GM18951 (cell line): ENCODE measurements at regions not wholly inside any gene's neighbourhood (a gene's known extent, or its start where the extent isn't known, plus 50 kb on each side); places are given as distances from the start of the nearest gene placed in this dataset.
"Not testable (repeated sequence)": the region's sequence is repeated elsewhere in the genome, so short reads cannot be mapped to it uniquely, and the experiment has no call there.

ENCODE experiments used
- POLR2A ChIP-seq: IDR thresholded peaks from 4 replicates; pipeline ENCODE4 v1.6.1; 2011; ENCODE audit warnings: mild to moderate bottlenecking; ENCODE audit not compliant: insufficient read length, insufficient read depth; ENCODE audit errors: extremely low read depth
- in situ Hi-C: fragments of 300-500 bp; cut with MboI; formaldehyde crosslinking; loops from one replicate; pipeline ENCODE4 v1.12.0; 2022; ENCODE audit warnings: low sequenced_read_pairs, mixed read lengths, inconsistent platforms; ENCODE audit not compliant: unreplicated experiment

DNA sequence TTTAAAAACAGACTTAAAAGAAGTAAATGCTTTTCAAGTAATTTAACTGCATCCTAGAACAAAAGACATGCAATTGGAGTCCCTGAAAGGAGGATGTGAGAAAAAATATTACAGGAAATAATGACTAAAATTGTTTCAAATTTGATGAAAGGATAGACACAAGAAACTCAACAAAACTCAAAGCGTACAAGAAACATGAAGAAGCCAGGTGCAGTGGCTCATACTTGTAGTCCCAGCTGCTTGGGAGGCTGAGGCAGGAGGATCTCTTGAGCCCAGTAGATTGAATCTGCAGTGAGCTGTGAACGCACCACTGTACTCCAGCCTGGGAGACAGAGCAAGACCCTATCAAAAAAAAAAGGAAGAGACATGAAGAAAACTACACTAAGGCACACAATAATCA lies 118.1 kb upstream of the SLC39A10 start:
- no peak for TF ChIP-seq POLR2A
- in situ Hi-C loops, result no loop called here

DNA sequence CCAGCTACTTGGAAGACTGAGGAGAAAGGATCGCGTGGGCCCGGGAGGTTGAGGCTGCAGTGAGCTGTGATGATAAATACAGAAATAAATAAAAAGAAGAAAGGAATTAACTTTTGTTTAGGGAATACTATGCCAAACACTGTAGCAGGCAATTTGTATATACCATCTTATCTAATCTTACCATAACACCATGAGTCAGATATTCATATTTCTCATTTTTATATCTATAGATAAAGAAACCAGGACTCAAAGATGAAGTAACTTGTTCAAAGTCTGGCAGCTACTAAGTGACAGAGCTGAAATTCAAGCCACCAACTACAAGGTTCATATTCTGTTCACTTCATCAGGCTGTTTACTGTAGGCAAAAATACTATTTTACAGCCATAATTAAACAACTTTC lies 119.2 kb upstream of the SLC39A10 start:
- in situ Hi-C loops, result no loop called here
- no peak for TF ChIP-seq POLR2A

DNA sequence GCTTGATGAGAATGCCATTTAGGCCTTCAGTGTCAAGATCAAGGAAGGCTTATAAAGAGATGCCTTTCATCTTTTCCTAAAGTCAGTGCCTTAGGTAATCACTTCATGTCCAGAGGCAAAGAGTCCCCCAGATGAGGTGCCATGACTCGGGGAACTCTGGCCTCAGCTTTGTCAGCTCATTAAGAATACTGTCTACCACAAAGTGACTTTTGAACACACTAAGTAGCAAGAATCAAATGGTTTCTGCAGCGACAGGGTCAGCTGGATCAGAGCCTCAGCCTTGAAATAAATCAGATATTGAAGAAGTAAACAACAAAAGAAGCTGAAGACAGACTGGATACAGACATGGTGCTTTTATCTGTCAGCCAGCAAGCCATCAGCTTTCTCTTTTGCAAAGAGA lies 120.1 kb upstream of the SLC39A10 start:
- in situ Hi-C loops, result no loop called here
- no peak for TF ChIP-seq POLR2A

DNA sequence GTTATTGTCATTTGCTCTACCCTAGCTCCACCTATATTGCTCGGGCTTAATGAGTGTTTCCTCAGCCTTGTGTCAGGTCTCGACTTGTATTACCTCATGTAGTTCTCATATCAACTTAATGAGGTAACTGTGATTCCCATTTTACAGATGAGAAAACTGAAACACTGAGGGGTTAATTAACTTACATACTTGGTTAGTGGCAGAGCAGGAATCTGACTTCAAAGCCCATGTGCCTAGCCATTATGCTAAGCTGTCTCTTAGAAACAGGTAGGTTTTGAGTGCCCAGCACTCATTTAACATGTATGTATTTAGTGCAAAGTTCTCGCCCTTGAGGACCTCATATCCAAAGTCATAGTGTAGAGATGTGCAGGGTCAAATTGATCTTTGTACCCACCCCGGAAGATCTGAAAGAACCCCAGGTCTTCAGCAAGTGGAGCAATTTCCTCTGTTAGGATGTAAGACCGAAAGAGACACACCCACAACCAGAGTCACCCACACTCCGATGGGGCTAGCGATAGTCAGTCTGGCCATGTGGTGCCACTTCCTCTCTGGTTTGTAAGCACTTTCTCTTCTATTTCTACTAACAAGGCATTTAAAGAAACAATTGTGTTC lies 121.0 kb upstream of the SLC39A10 start:
- in situ Hi-C loops, result no loop called here
- no peak for TF ChIP-seq POLR2A

DNA sequence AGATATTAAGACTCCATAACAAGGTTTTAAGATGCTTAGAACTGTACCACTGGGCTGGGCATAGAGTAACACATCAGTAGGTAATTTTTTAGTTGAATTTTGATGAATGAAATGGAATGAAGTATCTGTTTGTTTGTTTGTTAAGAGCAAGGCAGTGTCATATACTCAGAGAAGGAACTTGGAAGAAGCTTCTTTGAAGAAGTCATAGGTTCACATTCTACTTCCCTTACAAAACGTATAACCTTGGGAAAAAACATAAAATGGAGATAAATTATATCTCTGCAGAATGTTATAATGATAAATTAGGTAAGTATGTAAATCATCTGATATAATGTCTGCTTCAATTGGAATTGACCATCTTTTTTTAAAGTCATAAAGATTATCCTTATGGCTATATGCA lies 122.1 kb upstream of the SLC39A10 start:
- TF ChIP-seq POLR2A, result no peak
- in situ Hi-C loops, result no loop called here

DNA sequence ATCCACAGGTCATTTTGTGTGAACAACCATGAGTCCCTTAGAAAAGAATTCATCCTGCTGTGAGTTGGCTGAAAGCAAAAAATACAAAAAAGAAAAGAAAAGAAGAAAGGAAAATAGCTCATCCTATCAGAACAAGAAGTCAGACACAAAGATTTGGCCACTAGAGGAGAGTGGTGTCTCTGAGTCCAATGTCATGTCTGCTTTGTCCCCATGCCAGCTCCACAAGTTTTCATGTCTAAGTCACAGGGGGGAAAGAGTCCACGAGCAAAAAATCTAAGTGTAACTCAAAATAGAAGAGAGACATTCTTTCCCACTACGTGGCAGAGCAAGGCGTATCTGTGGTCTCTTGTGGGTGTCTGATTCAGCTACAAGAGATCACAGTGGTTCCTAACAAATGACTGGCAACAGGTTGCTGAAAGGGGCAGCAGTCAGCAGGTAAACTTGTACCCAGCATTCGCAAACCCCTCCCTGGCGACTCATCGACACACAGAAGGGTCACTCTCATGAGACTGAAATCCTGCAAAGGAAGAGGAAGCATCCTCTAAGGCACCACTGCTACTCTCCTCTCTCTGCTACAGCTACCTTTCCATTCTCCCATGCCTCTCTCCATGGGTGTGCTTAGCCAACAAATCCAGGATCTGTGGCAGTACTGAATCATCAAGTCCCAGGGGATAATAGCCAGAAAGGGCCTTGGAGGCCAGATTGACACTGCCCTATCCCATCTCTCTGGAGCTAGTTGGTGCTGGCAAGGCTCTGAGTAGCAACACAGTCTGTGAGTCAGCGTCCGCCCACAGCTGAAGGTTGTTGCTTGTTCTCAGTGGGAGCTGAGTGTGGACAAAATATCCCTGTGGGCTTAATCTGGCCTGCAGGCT lies 123.0 kb upstream of the SLC39A10 start:
- in situ Hi-C loops, result no loop called here
- no peak for TF ChIP-seq POLR2A

DNA sequence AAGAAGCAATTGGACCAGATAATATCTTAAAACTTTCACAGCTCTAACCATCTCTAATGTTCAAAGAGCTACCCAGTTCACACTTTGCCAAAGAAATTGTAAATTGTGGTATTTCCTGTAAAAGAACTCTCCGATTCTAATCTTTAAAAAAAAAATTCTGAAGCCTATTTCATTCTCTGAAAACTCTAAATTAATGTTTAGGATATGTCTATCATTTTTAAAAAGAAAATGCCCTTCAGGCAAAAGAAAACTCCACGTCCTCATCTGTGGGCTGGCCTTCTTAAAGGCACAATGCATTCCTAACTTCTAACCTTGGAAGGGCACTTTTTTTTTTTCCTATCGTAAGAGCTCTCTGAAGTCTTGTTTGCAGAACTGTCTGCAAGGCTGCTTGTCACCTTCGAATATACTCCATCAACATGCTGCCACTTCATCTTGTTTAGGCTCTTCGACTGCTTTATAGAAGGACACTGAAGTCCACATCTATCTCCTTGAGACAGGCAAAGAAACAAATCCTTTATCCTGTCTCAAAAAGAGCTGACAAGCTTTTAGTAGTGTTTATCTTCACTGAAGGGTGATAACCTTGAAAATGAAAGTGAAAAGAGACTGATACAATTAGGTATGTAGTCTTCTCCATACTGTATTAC lies 124.3 kb upstream of the SLC39A10 start:
- in situ Hi-C loops, result no loop called here
- no peak for TF ChIP-seq POLR2A

DNA sequence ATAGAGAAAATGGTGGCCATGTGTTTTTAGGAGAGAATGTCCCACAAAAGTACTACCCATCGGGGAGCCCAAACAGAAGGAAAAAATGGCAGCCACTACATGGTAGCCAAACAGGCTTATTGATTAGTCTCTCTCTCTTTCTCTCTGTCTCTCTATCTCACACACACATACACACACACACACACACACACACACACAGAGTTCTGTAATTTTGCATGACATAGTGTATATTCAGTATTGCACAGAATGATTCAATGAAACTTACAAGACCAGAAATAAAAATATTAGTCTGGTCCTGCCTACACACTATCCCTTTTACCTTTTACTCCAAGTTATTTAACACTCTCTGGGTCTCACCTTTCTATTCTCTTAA lies 124.8 kb upstream of the SLC39A10 start:
- no peak for TF ChIP-seq POLR2A
- in situ Hi-C loops, result no loop called here

DNA sequence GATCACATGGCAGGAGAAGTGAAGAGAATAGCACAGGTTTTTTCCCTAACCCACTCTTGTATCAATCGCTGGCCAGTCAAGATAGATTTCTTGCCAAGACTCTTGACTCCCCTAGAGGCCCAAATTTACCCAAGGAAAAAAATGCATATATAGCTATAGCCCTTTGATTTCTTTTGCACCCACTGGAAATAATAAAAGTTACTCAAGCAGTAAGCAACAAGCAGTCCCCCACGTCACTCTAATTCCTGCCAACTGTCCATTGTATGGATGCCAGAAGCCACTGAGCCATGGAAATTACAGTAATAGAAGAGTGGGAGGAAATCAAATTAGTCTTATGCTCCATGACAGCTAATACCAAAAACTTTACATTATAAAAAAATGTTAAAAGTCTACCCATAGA lies 125.3 kb upstream of the SLC39A10 start:
- in situ Hi-C loops, result no loop called here
- TF ChIP-seq POLR2A, result no peak

DNA sequence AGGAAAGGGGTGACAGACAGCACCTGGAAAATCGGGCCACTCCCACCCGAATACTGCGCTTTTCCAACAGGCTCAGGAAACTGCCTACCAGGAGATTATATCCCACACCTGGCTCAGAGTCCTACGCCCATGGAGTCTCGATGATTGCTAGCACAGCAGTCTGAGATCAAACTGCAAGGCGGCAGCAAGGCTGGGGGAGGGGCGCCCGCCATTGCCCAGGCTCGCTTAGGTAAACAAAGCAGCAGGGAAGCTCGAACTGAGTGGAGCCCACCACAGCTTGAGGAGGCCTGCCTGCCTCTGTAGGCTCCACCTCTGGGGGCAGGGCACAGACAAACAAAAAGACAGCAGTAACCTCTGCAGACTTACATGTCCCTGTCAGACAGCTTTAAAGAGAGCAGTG lies 133.8 kb upstream of the SLC39A10 start:
- in situ Hi-C loops, result not testable (repeated sequence)

DNA sequence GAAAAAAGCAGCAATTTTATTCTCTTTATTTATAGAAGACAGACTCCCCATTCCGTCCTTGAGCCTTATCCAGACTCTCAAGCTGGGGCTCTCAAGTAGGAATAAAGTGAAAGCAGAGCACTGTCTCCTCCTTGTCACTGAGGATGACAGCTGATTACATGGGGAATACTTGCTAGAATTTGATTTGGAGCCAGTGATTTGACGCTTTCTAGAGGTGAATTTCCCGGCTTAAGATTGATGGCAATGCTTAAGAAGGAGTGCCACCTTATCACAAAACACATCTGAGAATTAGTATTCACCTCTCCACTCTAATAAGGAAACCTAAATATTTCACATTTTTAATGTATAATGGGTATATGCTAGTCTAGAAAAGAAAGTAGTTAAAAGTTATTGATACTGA lies 135.4 kb upstream of the SLC39A10 start:
- in situ Hi-C loops, result no loop called here
- no peak for TF ChIP-seq POLR2A

DNA sequence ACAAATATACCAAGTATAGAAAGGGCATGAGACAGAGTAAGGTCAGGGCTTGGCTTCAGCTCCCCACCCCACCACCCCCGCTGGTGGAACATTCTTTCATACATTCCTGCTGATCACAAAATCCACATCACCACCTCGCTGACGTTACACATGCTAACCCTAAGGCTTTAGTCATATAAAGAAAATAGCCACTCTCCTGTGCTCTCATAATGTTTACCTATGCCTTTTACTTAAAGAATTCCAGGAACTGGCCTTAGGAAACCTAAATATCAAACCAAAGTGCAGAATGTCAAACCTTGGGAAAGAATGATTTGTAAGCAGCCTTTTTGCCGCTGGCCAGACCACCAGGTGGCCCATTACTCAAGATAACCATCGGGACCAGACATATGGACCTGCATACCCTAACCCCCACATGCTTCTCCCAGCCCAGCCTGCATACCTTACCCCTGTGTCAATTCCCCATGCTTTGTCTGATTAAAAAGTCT lies 136.3 kb upstream of the SLC39A10 start:
- TF ChIP-seq POLR2A, result no peak
- in situ Hi-C loops, result no loop called here

DNA sequence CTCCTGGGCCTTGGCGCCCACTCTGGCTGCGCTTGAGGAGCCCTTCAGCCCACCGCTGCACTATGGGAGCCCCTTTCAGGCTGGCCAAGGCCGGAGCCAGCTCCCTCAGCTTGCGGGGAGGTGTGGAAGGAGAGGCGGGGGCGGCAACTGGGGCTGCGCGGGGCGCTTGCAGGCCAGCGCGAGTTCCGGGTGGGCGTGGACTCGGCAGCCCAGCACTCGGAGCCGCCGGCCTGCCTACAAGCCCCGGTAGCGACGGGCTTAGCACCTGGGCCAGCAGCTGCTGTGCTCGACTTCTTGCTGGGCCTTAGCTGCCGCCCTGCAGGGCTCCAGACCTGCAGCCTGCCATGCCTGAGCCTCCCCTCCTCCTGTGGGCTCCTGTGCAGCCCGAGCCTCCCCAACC lies 141.5 kb upstream of the SLC39A10 start:
- in situ Hi-C loops, result no loop called here
- TF ChIP-seq POLR2A, result no peak

DNA sequence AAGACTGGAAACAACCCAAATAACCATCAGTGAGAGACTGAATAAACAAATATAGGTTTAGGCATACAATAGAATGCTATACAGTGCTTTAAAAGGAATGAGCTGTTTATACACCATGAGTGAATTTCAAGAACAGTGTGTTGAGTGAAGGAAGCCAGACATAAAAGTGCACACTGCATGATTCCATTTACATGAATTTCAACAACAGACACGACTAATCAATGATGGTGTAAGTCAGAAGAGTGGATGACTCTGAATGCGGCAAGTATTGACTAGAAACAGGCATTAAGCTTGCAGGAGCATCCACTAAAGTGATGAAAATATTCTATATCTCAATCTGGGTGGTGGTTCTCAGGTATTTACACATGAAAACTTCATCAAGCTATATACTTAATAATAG lies 142.7 kb upstream of the SLC39A10 start:
- TF ChIP-seq POLR2A, result no peak
- in situ Hi-C loops, result no loop called here
